HG02763 (cell line): ENCODE measurements at regions not wholly inside any gene's neighbourhood (a gene's known extent, or its start where the extent isn't known, plus 50 kb on each side); places are given as distances from the start of the nearest gene placed in this dataset.

ENCODE experiments used
- ATAC-seq: cut with Tn5 transposase; IDR thresholded peaks from one replicate; pipeline ENCODE4 v1.9.1; 2021; ENCODE audit warnings: mild to moderate bottlenecking, moderate library complexity; ENCODE audit not compliant: unreplicated experiment

DNA sequence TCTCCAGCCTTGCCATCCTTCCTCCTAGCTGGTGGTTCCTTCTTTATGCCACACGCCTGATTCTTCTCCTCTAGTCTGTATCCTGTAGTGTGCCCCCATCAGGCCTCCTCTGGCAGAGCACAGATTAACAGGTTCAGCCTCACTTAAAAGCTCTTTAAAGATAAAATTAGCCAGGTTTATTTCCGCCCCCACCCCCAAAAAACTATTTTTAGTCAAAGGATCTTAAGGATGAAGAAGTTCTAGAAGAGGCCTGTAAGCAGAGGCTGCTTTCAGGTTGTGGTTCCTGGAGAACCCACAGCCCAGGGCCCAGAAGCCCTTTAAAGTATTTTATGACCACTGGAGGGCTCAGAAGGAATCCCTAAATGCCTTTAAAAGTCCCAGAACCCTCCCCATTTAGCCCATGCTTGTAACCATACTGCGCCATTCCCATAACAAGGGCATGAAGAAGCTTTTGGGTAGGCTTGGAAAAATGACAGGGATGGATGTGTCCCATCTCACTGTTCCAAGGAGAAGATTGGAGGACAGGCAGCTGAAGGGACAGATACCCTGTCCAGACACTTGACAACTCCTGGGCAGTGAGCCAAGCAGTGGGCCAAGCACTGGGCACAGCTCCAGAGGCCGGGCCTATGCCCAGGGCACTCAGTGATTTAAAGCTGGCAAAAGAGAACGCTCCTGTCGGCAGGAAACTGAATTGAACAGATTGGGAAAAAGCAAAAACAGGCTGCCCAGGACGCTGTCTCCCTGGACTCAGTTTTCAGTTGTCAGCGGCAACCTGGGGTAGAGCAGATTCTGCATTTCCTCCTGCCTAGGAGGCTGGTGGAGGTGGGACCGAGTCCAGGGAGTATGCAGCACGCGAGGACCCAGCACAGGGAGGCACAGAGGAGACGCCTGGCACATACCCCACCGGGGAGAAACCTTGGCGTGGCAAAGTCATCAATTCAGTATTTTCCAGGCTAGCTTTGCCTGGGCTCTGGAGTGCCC, 106.3 kb upstream of the SSBP2 start:
- ATAC-seq, result no peak

- no peak for ATAC-seq
Observed at GRCh38 chr5:81855591-81855990, 104.7 kb upstream of the SSBP2 start.

DNA sequence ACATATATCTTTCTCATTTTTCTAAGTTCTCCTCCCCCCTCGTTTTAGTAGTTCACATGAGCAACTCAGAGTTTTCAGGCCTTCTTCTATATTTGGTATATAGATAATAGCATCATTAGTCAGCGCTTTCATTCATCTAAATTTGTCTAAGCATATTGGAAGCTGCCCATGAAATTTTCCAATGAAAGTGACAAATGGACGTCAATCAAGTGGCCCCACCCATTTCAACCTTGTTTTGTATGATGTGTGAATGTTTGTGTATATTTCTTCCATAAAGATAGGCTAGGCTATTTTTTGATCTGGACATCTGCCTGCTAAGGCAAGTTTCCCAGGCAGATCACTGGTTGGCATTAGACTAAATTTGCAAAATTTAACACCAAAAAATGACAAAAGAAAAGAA, 104.0 kb upstream of the SSBP2 start:
- ATAC-seq, result no peak

- no peak for ATAC-seq
Observed at GRCh38 chr5:81854485-81854884, 103.6 kb upstream of the SSBP2 start.

GRCh38 chr5:81853030-81853357, 102.1 kb upstream of the SSBP2 start:
- ATAC-seq, result no peak

DNA sequence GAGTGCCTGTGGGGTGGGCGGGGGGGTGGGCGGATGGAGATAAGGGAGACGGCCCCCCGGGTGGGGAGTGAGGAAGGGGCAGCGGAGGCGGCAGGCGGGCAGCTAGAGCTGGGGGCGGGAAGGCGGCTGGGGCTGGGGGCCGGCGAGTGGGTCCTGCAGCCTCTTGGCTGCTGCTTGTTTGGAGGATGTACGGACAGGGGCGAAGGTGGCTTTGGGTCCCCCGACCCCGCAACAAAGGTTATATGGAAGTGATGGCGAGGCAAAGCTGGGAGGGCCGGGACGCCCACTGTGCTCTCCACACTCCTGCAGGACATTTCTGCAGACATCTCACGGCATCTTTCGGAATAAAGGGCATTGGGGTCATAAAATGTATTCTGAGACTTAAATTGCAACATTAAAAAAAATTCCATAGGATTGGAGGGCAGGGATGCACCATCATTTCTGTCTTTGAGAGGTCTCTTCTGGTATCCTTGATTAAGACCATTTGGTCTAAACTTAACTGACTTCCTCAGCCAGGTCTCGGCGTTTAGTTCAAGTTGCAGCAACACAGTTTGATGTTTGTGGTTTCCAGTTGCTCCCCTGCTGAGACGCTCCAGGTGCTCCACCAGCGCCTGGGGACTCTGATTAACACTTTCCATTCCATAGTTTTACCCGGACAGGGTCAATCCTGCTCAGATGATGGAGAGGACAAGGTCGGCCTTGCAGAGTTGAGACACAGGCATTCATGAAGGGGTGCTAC, 101.6 kb upstream of the SSBP2 start:
- ATAC-seq, result no peak

- ATAC-seq, result peak; percentile 88
Observed at GRCh38 chr5:81851481-81852178, 100.7 kb upstream of the SSBP2 start.

GRCh38 chr5:81850501-81851357, 99.8 kb upstream of the SSBP2 start:
- ATAC-seq, result no peak

GRCh38 chr5:81849770-81850367, 99.0 kb upstream of the SSBP2 start:
- no peak for ATAC-seq

GRCh38 chr5:81848362-81848880, 97.5 kb upstream of the SSBP2 start:
- no peak for ATAC-seq

- no peak for ATAC-seq
Observed at GRCh38 chr5:81846301-81846700, 95.4 kb upstream of the SSBP2 start.

- no peak for ATAC-seq
Observed at GRCh38 chr5:81843845-81844244, 92.9 kb upstream of the SSBP2 start.

- no peak for ATAC-seq
Observed at GRCh38 chr5:81842795-81843398, 92.0 kb upstream of the SSBP2 start.

- no peak for ATAC-seq
Observed at GRCh38 chr5:81839034-81839433, 88.1 kb upstream of the SSBP2 start.

- peak; percentile 79 for ATAC-seq
Observed at GRCh38 chr5:81838307-81838906, 87.5 kb upstream of the SSBP2 start.

GRCh38 chr5:81837667-81838306, 86.9 kb upstream of the SSBP2 start:
- ATAC-seq, result no peak

- ATAC-seq, result no peak
Observed at GRCh38 chr5:81835814-81836367, 85.0 kb upstream of the SSBP2 start.

DNA sequence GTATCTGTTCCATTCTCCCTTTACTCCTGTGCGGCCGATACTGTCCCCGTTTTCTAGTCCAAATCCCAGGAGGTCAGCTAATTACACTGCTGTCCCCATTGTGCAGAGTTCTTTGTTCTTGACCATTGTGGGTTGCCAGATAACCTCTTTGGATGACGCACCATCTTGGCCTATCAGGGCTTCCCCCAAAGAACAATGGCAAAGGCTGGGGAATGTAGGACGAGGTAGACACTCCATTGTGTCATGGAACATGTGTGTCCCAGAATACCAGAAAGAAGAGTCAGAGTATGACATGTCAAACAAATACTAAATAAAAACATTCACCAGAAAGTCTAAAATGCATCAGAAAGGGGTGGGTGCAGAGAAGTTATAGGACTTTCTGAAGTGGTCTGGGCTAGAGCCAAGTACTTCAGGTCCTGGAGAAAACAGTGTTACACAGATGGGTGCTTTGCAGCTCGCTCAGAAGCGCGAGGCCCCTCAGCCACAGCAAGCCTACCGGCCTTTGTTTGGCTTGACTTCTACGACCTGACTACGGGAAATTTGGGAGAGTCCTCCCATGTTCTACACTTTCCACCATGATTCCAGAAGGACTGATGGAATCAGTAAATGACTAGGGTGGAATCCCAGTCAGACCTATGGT, 83.2 kb upstream of the SSBP2 start:
- ATAC-seq, result no peak
